Ishikawa (cell line): ENCODE measurements at regions not wholly inside any gene's neighbourhood (a gene's known extent, or its start where the extent isn't known, plus 50 kb on each side); places are given as distances from the start of the nearest gene placed in this dataset.

Source experiments
- EP300 ChIP-seq: IDR thresholded peaks from 2 replicates; pipeline ENCODE4 v1.6.1; 2012; ENCODE audit warnings: borderline replicate concordance
- FOXM1 ChIP-seq: IDR thresholded peaks from 2 replicates; pipeline ENCODE4 v1.6.1; 2012; ENCODE audit warnings: low read depth, borderline replicate concordance
- TAF1 ChIP-seq: IDR thresholded peaks from 2 replicates; pipeline ENCODE4 v1.6.1; 2012; ENCODE audit warnings: low read depth, mild to moderate bottlenecking
- ZBTB7A ChIP-seq: IDR thresholded peaks from 2 replicates; pipeline ENCODE4 v1.6.1; 2012; ENCODE audit warnings: low read depth
- TF ChIP-seq, protein P1 (sequence below): IDR thresholded peaks from 2 replicates; pipeline ENCODE4 v1.6.1; 2012

DNA sequence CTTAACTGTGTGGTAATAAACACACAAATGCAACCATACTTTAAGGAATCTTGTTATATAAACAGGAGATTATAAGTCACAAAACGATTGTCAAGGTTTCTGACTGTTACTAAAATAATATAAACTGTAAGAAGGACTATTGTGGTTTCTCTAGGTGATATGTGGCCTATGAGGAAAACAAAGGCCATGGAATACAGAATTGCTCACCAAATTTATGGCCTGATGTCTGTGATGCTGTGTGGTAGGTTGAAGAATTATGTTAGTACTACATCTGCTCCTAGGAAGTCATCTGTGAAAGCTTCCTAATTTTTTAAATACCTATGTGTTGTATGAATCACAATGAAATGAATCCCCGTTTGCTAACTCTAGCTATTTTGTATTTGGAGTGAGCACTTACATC is 875.4 kb upstream of the MAP3K7 start:
- TF ChIP-seq TAF1 (no peak), FOXM1 (no peak), ZBTB7A (no peak), EP300 (no peak)
- TF ChIP-seq, protein P1, sequence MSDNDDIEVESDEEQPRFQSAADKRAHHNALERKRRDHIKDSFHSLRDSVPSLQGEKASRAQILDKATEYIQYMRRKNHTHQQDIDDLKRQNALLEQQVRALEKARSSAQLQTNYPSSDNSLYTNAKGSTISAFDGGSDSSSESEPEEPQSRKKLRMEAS = no peak
